ENCODE measurements at regions not wholly inside any gene's neighbourhood (a gene's known extent, or its start where the extent isn't known, plus 50 kb on each side); places are given as distances from the start of the nearest gene placed in this dataset.
A peak's percentile ranks its signal among the peaks of the same experiment; 100 is the strongest.
"Not testable (repeated sequence)": the region's sequence is repeated elsewhere in the genome, so short reads cannot be mapped to it uniquely, and the experiment has no call there.

GRCh38 chr12:92396647-92397252 lies 251.1 kb upstream of the BTG1 start:
- DNase-seq (ENCODE audit: extremely low spot score) = peak; percentile 50
- 79% methylated on average over 2 of the region's 2 CpGs for WGBS
- Histone ChIP-seq H3K9me3 (peaks cover 0 to 16% (median 13%) of the 10 kb centered on the region in 4 donors), H3K27ac (replicated peaks in 1 of 4) (no peak overlapping the region), H3K36me3 (no peaks in the 10 kb centered on the region), H3K4me3 (no peak overlapping the region), H3K27me3 (no peaks in the 10 kb centered on the region), H3K4me1 (peaks cover 0 to 9% (median 0%) of the 10 kb centered on the region in 4 donors)
- TF ChIP-seq EP300 (IDR thresholded peaks at IDR 0.05) = no peak
- no peak for TF ChIP-seq POLR2A (IDR thresholded peaks at IDR 0.05; ENCODE audit: low read depth)
- TF ChIP-seq CTCF (IDR thresholded peaks at IDR 0.05) = no peak
- no peak for TF ChIP-seq POLR2AphosphoS5 (IDR thresholded peaks at IDR 0.05)
- intact Hi-C loops (cut with DNase I) = no loop called here

GRCh38 chr12:92395322-92395721 lies 249.7 kb upstream of the BTG1 start:
- Histone ChIP-seq H3K9me3 (peaks cover 0 to 16% (median 13%) of the 10 kb centered on the region in 4 donors), H3K36me3 (no peaks in the 10 kb centered on the region), H3K4me1 (peaks cover 0 to 9% (median 0%) of the 10 kb centered on the region in 4 donors), H3K27me3 (no peaks in the 10 kb centered on the region), H3K4me3 (no peak overlapping the region), H3K27ac (replicated peaks in 1 of 4) (no peak overlapping the region)
- WGBS = 88% methylated on average over 2 of the region's 2 CpGs
- TF ChIP-seq EP300 (IDR thresholded peaks at IDR 0.05) = no peak
- no peak for TF ChIP-seq POLR2A (IDR thresholded peaks at IDR 0.05; ENCODE audit: low read depth)
- no peak for TF ChIP-seq POLR2AphosphoS5 (IDR thresholded peaks at IDR 0.05)
- no peak for TF ChIP-seq CTCF (IDR thresholded peaks at IDR 0.05)
- DNase-seq (ENCODE audit: extremely low spot score) = no peak
- intact Hi-C loops (cut with DNase I) = no loop called here

- intact Hi-C loops (cut with DNase I) = no loop called here
- Histone ChIP-seq H3K27ac (replicated peaks in 1 of 4) (no peak overlapping the region), H3K27me3 (no peaks in the 10 kb centered on the region), H3K9me3 (peaks cover 0 to 16% (median 13%) of the 10 kb centered on the region in 4 donors), H3K4me1 (peaks cover 0 to 9% (median 0%) of the 10 kb centered on the region in 4 donors), H3K4me3 (no peak overlapping the region), H3K36me3 (no peaks in the 10 kb centered on the region)
- peak; percentile 8 for DNase-seq (ENCODE audit: extremely low spot score)
- TF ChIP-seq POLR2AphosphoS5 (IDR thresholded peaks at IDR 0.05) = no peak
- no peak for TF ChIP-seq POLR2A (IDR thresholded peaks at IDR 0.05; ENCODE audit: low read depth)
- no peak for TF ChIP-seq EP300 (IDR thresholded peaks at IDR 0.05)
- TF ChIP-seq CTCF (IDR thresholded peaks at IDR 0.05) = no peak
- WGBS = 94% methylated on average over 1 of the region's 1 CpG
Measured at GRCh38 chr12:92394895-92395294, 249.2 kb upstream of the BTG1 start.

- H3K4me3 ChIP-seq = no peak overlapping the region
- H3K27ac ChIP-seq (replicated peaks in 1 of 4) = no peak overlapping the region
- H3K27me3 ChIP-seq = no peaks in the 10 kb centered on the region
- peaks cover 0 to under 1% (median 0%) of the 10 kb centered on the region in 4 donors for H3K4me1 ChIP-seq
- 97% methylated on average over 7 of the region's 7 CpGs for WGBS
- TF ChIP-seq EP300 (IDR thresholded peaks at IDR 0.05) (no peak), CTCF (IDR thresholded peaks at IDR 0.05) (no peak), POLR2A (IDR thresholded peaks at IDR 0.05; ENCODE audit: low read depth) (no peak), POLR2AphosphoS5 (IDR thresholded peaks at IDR 0.05) (no peak)
- intact Hi-C loops (cut with DNase I) = no loop called here
- H3K9me3 ChIP-seq = peaks cover 0 to 16% (median 13%) of the 10 kb centered on the region in 4 donors
- no peak for DNase-seq (ENCODE audit: extremely low spot score)
- no peaks in the 10 kb centered on the region for H3K36me3 ChIP-seq
Measured at GRCh38 chr12:92393504-92393903, 247.9 kb upstream of the BTG1 start.

- H3K27me3 ChIP-seq; H3K4me1 ChIP-seq; H3K4me3 ChIP-seq; H3K36me3 ChIP-seq; intact Hi-C loops (cut with DNase I); H3K27ac ChIP-seq (replicated peaks in 1 of 4); DNase-seq (ENCODE audit: extremely low spot score): not testable (repeated sequence)
- WGBS = 100% methylated on average over 1 of the region's 1 CpG
- peaks cover 0 to 28% (median 25%) of the 10 kb centered on the region in 4 donors for H3K9me3 ChIP-seq
Measured at GRCh38 chr12:92391726-92392125, 246.1 kb upstream of the BTG1 start.
